ENCODE measurements at regions not wholly inside any gene's neighbourhood (a gene's known extent, or its start where the extent isn't known, plus 50 kb on each side); places are given as distances from the start of the nearest gene placed in this dataset.

- TF ChIP-seq CTCF (IDR thresholded peaks at IDR 0.05) (no peak), POLR2A (IDR thresholded peaks at IDR 0.05) (no peak)
These were observed 1128.9 kb downstream of the EFNB2 start for GRCh38 chr13:105406551-105406950.

Measured in lower leg skin (tissue), 3 donors.